Fibroblast of lung (primary cell): ENCODE measurements at regions not wholly inside any gene's neighbourhood (a gene's known extent, or its start where the extent isn't known, plus 50 kb on each side); places are given as distances from the start of the nearest gene placed in this dataset.
A peak's percentile ranks its signal among the peaks of the same experiment; 100 is the strongest.

Experiments used
- DNase-seq, 2 donors: peaks; one replicate each; pipeline versions ENCODE4 v3.0.0 to v3.0.0-alpha.2; 2010; ENCODE audit warnings: low read depth in 2 of 2
- H2AFZ ChIP-seq: 2 replicates; pipeline ENCODE4 v1.5.1; 2012; ENCODE audit warnings: low read length, control low read depth, inconsistent platforms
- H3K27ac ChIP-seq: 2 replicates; pipeline ENCODE4 v1.5.1; 2011; ENCODE audit warnings: low read length, control low read depth; ENCODE audit not compliant: insufficient read depth
- H3K27me3 ChIP-seq: 2 replicates; pipeline ENCODE4 v1.5.1; 2011; ENCODE audit warnings: mild to moderate bottlenecking, low read length; ENCODE audit not compliant: control insufficient read depth, insufficient read depth
- H3K36me3 ChIP-seq: 2 replicates; pipeline ENCODE4 v1.5.1; 2011; ENCODE audit warnings: low read length; ENCODE audit not compliant: control insufficient read depth, insufficient read depth
- H3K4me1 ChIP-seq: 2 replicates; pipeline ENCODE4 v1.5.1; 2011; ENCODE audit warnings: low read length; ENCODE audit not compliant: control insufficient read depth, insufficient read depth; ENCODE audit errors: extremely low read depth
- H3K4me2 ChIP-seq: 2 replicates; pipeline ENCODE4 v1.5.1; 2011; ENCODE audit warnings: low read length, control low read depth; ENCODE audit not compliant: insufficient read depth; ENCODE audit errors: extremely low read depth
- H3K4me3 ChIP-seq, 4 experiments: fragments of 200-600 bp in 1 of 4; sonication (generic) in 1 of 4; replicated peaks in 1 of 4; 2 replicates each; pipeline ENCODE4 v1.5.1; 2011 to 2016; ENCODE audit warnings: low read length in 4 of 4, low read depth in 3 of 4, mild to moderate bottlenecking in 3 of 4, control low read depth in 2 of 4, inconsistent platforms in 1 of 4, mixed read lengths in 1 of 4; ENCODE audit not compliant: insufficient read depth in 1 of 4; ENCODE audit errors: control extremely low read depth in 1 of 4
- H3K79me2 ChIP-seq: 2 replicates; pipeline ENCODE4 v1.5.1; 2012; ENCODE audit warnings: mild to moderate bottlenecking, low read length, inconsistent platforms; ENCODE audit not compliant: control insufficient read depth, insufficient read depth
- H3K9ac ChIP-seq: 2 replicates; pipeline ENCODE4 v1.5.1; 2011; ENCODE audit warnings: mild to moderate bottlenecking, low read length, control low read depth; ENCODE audit not compliant: insufficient read depth
- H3K9me3 ChIP-seq: 2 replicates; pipeline ENCODE4 v1.5.1; 2012; ENCODE audit warnings: low read depth, low read length; ENCODE audit not compliant: control insufficient read depth, insufficient read depth
- H4K20me1 ChIP-seq: 2 replicates; pipeline ENCODE4 v1.5.1; 2011; ENCODE audit warnings: low read length; ENCODE audit not compliant: control insufficient read depth, insufficient read depth; ENCODE audit errors: extremely low read depth
- CTCF ChIP-seq, 2 donors: IDR thresholded peaks in 1 of 2; conservative IDR thresholded peaks in 1 of 2; 1 replicate in 1 of 2; 2 replicates in 1 of 2; pipeline ENCODE4 v1.5.1; 2011 to 2012; ENCODE audit warnings: low read length in 2 of 2, control low read depth in 1 of 2, inconsistent platforms in 1 of 2, low read depth in 1 of 2, mild to moderate bottlenecking in 1 of 2
- EZH2 ChIP-seq: IDR thresholded peaks from 2 replicates; pipeline ENCODE4 v1.5.1; 2012; ENCODE audit warnings: low read length, control low read depth, mild to moderate bottlenecking; ENCODE audit errors: missing control alignments

GRCh38 chr11:15816260-15816871 lies 540.0 kb downstream of the SOX6 start:
- Histone ChIP-seq H2AFZ (no peak overlapping the region), H3K9me3 (no peaks in the 10 kb centered on the region), H3K27ac (peak overlapping the region; percentile 59), H3K4me3 (no peak overlapping the region), H3K4me1 (peaks cover 2% of the 10 kb centered on the region), H3K27me3 (no peaks in the 10 kb centered on the region), H3K9ac (no peak overlapping the region), H3K36me3 (no peaks in the 10 kb centered on the region), H3K79me2 (no peaks in the 10 kb centered on the region), H4K20me1 (no peaks in the 10 kb centered on the region), H3K4me2 (no peak overlapping the region)
- peak; percentile 89 to 96 for DNase-seq
- TF ChIP-seq CTCF (conservative IDR thresholded peaks at IDR 0.05 in 1 of 2, IDR thresholded peaks at IDR 0.05 in 1 of 2; ENCODE audit: low read depth in 1 of 2, low read length in 2 of 2): no peak
- TF ChIP-seq EZH2: no peak

GRCh38 chr11:15817001-15817400 lies 539.3 kb downstream of the SOX6 start:
- Histone ChIP-seq H3K4me3 (no peak overlapping the region), H3K9me3 (no peaks in the 10 kb centered on the region), H2AFZ (no peak overlapping the region), H3K9ac (no peak overlapping the region), H3K4me1 (peaks cover 2% of the 10 kb centered on the region), H4K20me1 (no peaks in the 10 kb centered on the region), H3K4me2 (no peak overlapping the region), H3K27me3 (no peaks in the 10 kb centered on the region), H3K36me3 (no peaks in the 10 kb centered on the region), H3K79me2 (no peaks in the 10 kb centered on the region), H3K27ac (no peak overlapping the region)
- peak in 1 of 2 donors; percentile 70 for DNase-seq
- no peak for TF ChIP-seq CTCF (conservative IDR thresholded peaks at IDR 0.05 in 1 of 2, IDR thresholded peaks at IDR 0.05 in 1 of 2; ENCODE audit: low read depth in 1 of 2, low read length in 2 of 2)

GRCh38 chr11:15818132-15818842 lies 538.1 kb downstream of the SOX6 start:
- Histone ChIP-seq H3K36me3 (no peaks in the 10 kb centered on the region), H3K4me1 (peaks cover 2% of the 10 kb centered on the region), H3K27me3 (no peaks in the 10 kb centered on the region), H3K9ac (no peak overlapping the region), H2AFZ (no peak overlapping the region), H4K20me1 (no peaks in the 10 kb centered on the region), H3K9me3 (no peaks in the 10 kb centered on the region), H3K4me3 (no peak overlapping the region), H3K4me2 (no peak overlapping the region), H3K27ac (no peak overlapping the region), H3K79me2 (no peaks in the 10 kb centered on the region)
- DNase-seq: peak in 1 of 2 donors; percentile 42
- TF ChIP-seq EZH2 (no peak), CTCF (conservative IDR thresholded peaks at IDR 0.05 in 1 of 2, IDR thresholded peaks at IDR 0.05 in 1 of 2; ENCODE audit: low read depth in 1 of 2, low read length in 2 of 2) (no peak)
